Effector memory CD4-positive, alpha-beta T cell (primary cell): ENCODE measurements at regions not wholly inside any gene's neighbourhood (a gene's known extent, or its start where the extent isn't known, plus 50 kb on each side); places are given as distances from the start of the nearest gene placed in this dataset.
"Not testable (repeated sequence)": the region's sequence is repeated elsewhere in the genome, so short reads cannot be mapped to it uniquely, and the experiment has no call there.

Source experiments
- DNase-seq, 3 donors: peaks; one replicate each; pipeline ENCODE4 v3.0.0-alpha.2; 2020
- H3K27ac ChIP-seq: 2 replicates; pipeline ENCODE4 v1.7.0; 2013; ENCODE audit warnings: mild to moderate bottlenecking, low read length, moderate library complexity; ENCODE audit not compliant: insufficient read depth, poor library complexity, severe bottlenecking
- H3K27me3 ChIP-seq: replicated peaks from 2 replicates; pipeline ENCODE4 v1.7.0; 2013; ENCODE audit warnings: mild to moderate bottlenecking, low read length; ENCODE audit not compliant: insufficient read depth, control insufficient read depth, poor library complexity, severe bottlenecking
- H3K36me3 ChIP-seq: 2 replicates; pipeline ENCODE4 v1.7.0; 2013; ENCODE audit warnings: mild to moderate bottlenecking, low read length, moderate library complexity; ENCODE audit not compliant: control insufficient read depth, insufficient read depth
- H3K4me1 ChIP-seq: 2 replicates; pipeline ENCODE4 v1.7.0; 2013; ENCODE audit warnings: low read length, mild to moderate bottlenecking; ENCODE audit not compliant: control insufficient read depth, insufficient read depth, poor library complexity, severe bottlenecking
- H3K4me3 ChIP-seq: 2 replicates; pipeline ENCODE4 v1.7.0; 2013; ENCODE audit warnings: low read length, low read depth, mild to moderate bottlenecking; ENCODE audit not compliant: insufficient read depth, poor library complexity, severe bottlenecking
- H3K9me3 ChIP-seq: 2 replicates; pipeline ENCODE4 v1.7.0; 2013; ENCODE audit warnings: mild to moderate bottlenecking, low read length, moderate library complexity; ENCODE audit not compliant: control insufficient read depth

GRCh38 chr2:176852667-176853066 lies 359.9 kb upstream of the HNRNPA3 start:
- Histone ChIP-seq H3K27ac (no peak overlapping the region), H3K4me1 (peaks cover 3% of the 10 kb centered on the region), H3K4me3 (no peak overlapping the region), H3K9me3 (no peaks in the 10 kb centered on the region), H3K36me3 (no peaks in the 10 kb centered on the region), H3K27me3 (no peaks in the 10 kb centered on the region)
- peak; percentile 0 to 9 (median 4) for DNase-seq

- H3K36me3 ChIP-seq = no peaks in the 10 kb centered on the region
- no peak for DNase-seq
- H3K4me3 ChIP-seq = no peak overlapping the region
- H3K9me3 ChIP-seq = no peaks in the 10 kb centered on the region
- peaks cover 3% of the 10 kb centered on the region for H3K4me1 ChIP-seq
- no peaks in the 10 kb centered on the region for H3K27me3 ChIP-seq
- no peak overlapping the region for H3K27ac ChIP-seq
Observed at GRCh38 chr2:176854062-176854461, 358.5 kb upstream of the HNRNPA3 start.

- Histone ChIP-seq H3K27me3 (no peaks in the 10 kb centered on the region), H3K4me3 (no peak overlapping the region), H3K36me3 (no peaks in the 10 kb centered on the region), H3K4me1 (peaks cover 3% of the 10 kb centered on the region), H3K27ac (no peak overlapping the region), H3K9me3 (no peaks in the 10 kb centered on the region)
- DNase-seq = no peak
Observed at GRCh38 chr2:176854878-176855277, 357.7 kb upstream of the HNRNPA3 start.

GRCh38 chr2:176856683-176857082 lies 355.9 kb upstream of the HNRNPA3 start:
- Histone ChIP-seq H3K4me3 (no peak overlapping the region), H3K27ac (no peak overlapping the region), H3K9me3 (no peaks in the 10 kb centered on the region), H3K27me3 (no peaks in the 10 kb centered on the region), H3K4me1 (peaks cover 3% of the 10 kb centered on the region), H3K36me3 (no peaks in the 10 kb centered on the region)
- no peak for DNase-seq

GRCh38 chr2:176865336-176865735 lies 347.3 kb upstream of the HNRNPA3 start:
- Histone ChIP-seq H3K36me3 (no peaks in the 10 kb centered on the region), H3K4me3 (no peak overlapping the region), H3K27ac (no peak overlapping the region), H3K4me1 (no peaks in the 10 kb centered on the region), H3K27me3 (no peaks in the 10 kb centered on the region), H3K9me3 (no peaks in the 10 kb centered on the region)
- DNase-seq = no peak

GRCh38 chr2:176872406-176872805 lies 340.2 kb upstream of the HNRNPA3 start:
- Histone ChIP-seq H3K27me3 (no peaks in the 10 kb centered on the region), H3K4me3 (no peak overlapping the region), H3K36me3 (no peaks in the 10 kb centered on the region), H3K4me1 (no peaks in the 10 kb centered on the region), H3K9me3 (no peaks in the 10 kb centered on the region), H3K27ac (no peak overlapping the region)
- no peak for DNase-seq

- H3K9me3 ChIP-seq = no peaks in the 10 kb centered on the region
- DNase-seq = no peak
Observed at GRCh38 chr2:176873403-176873802, 339.2 kb upstream of the HNRNPA3 start.

GRCh38 chr2:176876493-176877103 lies 336.0 kb upstream of the HNRNPA3 start:
- no peaks in the 10 kb centered on the region for H3K27me3 ChIP-seq
- H3K36me3 ChIP-seq = no peaks in the 10 kb centered on the region
- no peak overlapping the region for H3K4me3 ChIP-seq
- no peak overlapping the region for H3K27ac ChIP-seq
- DNase-seq = no peak
- no peaks in the 10 kb centered on the region for H3K9me3 ChIP-seq
- no peaks in the 10 kb centered on the region for H3K4me1 ChIP-seq

More at GRCh38 chr2:176873403-176873802, 339.2 kb upstream of the HNRNPA3 start:
- Histone ChIP-seq H3K27ac (no peak overlapping the region), H3K4me3 (no peak overlapping the region), H3K36me3 (no peaks in the 10 kb centered on the region), H3K27me3 (no peaks in the 10 kb centered on the region), H3K4me1 (no peaks in the 10 kb centered on the region)

GRCh38 chr2:176879426-176879995 lies 333.1 kb upstream of the HNRNPA3 start:
- no peak for DNase-seq
- Histone ChIP-seq H3K36me3 (no peaks in the 10 kb centered on the region), H3K4me1 (no peaks in the 10 kb centered on the region), H3K27me3 (no peaks in the 10 kb centered on the region), H3K27ac (no peak overlapping the region), H3K9me3 (no peaks in the 10 kb centered on the region), H3K4me3 (no peak overlapping the region)

- not testable (repeated sequence) for H3K27me3 ChIP-seq, H3K4me1 ChIP-seq, H3K9me3 ChIP-seq, H3K36me3 ChIP-seq, DNase-seq, H3K27ac ChIP-seq, H3K4me3 ChIP-seq
Observed at GRCh38 chr2:176882045-176882444, 330.5 kb upstream of the HNRNPA3 start.
